CD8-positive, alpha-beta memory T cell (primary cell): ENCODE measurements at regions not wholly inside any gene's neighbourhood (a gene's known extent, or its start where the extent isn't known, plus 50 kb on each side); places are given as distances from the start of the nearest gene placed in this dataset.
"Not testable (repeated sequence)": the region's sequence is repeated elsewhere in the genome, so short reads cannot be mapped to it uniquely, and the experiment has no call there.

ENCODE experiments used
- CTCF ChIA-PET: fragments of 350-600 bp; sonication (Branson Sonifier 250); formaldehyde crosslinking; loops from one replicate; lab custom pipeline; 2021; ENCODE audit warnings: antibody characterized with exemption; lab: Charles Lee
- POLR2A ChIA-PET: fragments of 350-600 bp; sonication (Branson Sonifier 250); formaldehyde crosslinking; loops from one replicate; lab custom pipeline; 2021; ENCODE audit warnings: antibody characterized with exemption; lab: Charles Lee
- DNase-seq, 5 donors: peaks; one replicate each; pipeline versions ENCODE4 v3.0.0 to v3.0.0-alpha.2; 2020 to 2022; ENCODE audit warnings: mixed read lengths in 1 of 5
- H3K27ac ChIP-seq: one replicate; pipeline ENCODE4 v1.7.0; 2013; ENCODE audit warnings: low read depth, mild to moderate bottlenecking, low read length, moderate library complexity
- H3K27me3 ChIP-seq: 2 replicates; pipeline ENCODE4 v1.7.0; 2013; ENCODE audit warnings: low read length, mild to moderate bottlenecking; ENCODE audit not compliant: insufficient read depth, poor library complexity, severe bottlenecking
- H3K36me3 ChIP-seq: 2 replicates; pipeline ENCODE4 v1.7.0; 2013; ENCODE audit warnings: mild to moderate bottlenecking, low read length, moderate library complexity; ENCODE audit not compliant: insufficient read depth
- H3K4me1 ChIP-seq: 2 replicates; pipeline ENCODE4 v1.7.0; 2013; ENCODE audit warnings: mild to moderate bottlenecking, low read length, moderate library complexity; ENCODE audit not compliant: insufficient read depth
- H3K4me3 ChIP-seq: 2 replicates; pipeline ENCODE4 v1.7.0; 2013; ENCODE audit warnings: mild to moderate bottlenecking, low read length
- H3K9me3 ChIP-seq: 2 replicates; pipeline ENCODE4 v1.7.0; 2013; ENCODE audit warnings: mild to moderate bottlenecking, low read length
- H3K27ac Mint-ChIP-seq, 8 donors: one replicate each; pipeline ENCODE4 v1.8.0; 2020 to 2021; ENCODE audit warnings: mixed read lengths in 8 of 8, mild to moderate bottlenecking in 6 of 8, inconsistent platforms in 3 of 8, moderate library complexity in 3 of 8
- H3K27me3 Mint-ChIP-seq, 2 donors: one replicate each; pipeline ENCODE4 v1.8.0; 2020 to 2021; ENCODE audit warnings: mixed read lengths in 2 of 2, mild to moderate bottlenecking in 1 of 2, moderate library complexity in 1 of 2
- H3K36me3 Mint-ChIP-seq, 3 donors: one replicate each; pipeline ENCODE4 v1.8.0; 2020 to 2021; ENCODE audit warnings: mixed read lengths in 3 of 3, inconsistent platforms in 1 of 3, mild to moderate bottlenecking in 1 of 3
- H3K4me1 Mint-ChIP-seq, 3 donors: one replicate each; pipeline ENCODE4 v1.8.0; 2020 to 2021; ENCODE audit warnings: mixed read lengths in 3 of 3, inconsistent platforms in 1 of 3, mild to moderate bottlenecking in 1 of 3
- H3K4me3 Mint-ChIP-seq, 7 donors: one replicate each; pipeline ENCODE4 v1.8.0; 2020 to 2021; ENCODE audit warnings: mixed read lengths in 7 of 7, mild to moderate bottlenecking in 6 of 7, moderate library complexity in 4 of 7, inconsistent platforms in 2 of 7
- H3K9me3 Mint-ChIP-seq, 5 donors: one replicate each; pipeline ENCODE4 v1.8.0; 2020 to 2022; ENCODE audit warnings: mixed read lengths in 5 of 5, mild to moderate bottlenecking in 3 of 5, moderate library complexity in 2 of 5, inconsistent platforms in 1 of 5

- Histone ChIP-seq H3K9me3 (peaks cover 3% of the 10 kb centered on the region), H3K27me3 (no peaks in the 10 kb centered on the region), H3K4me3 (no peak overlapping the region), H3K4me1 (no peaks in the 10 kb centered on the region), H3K27ac (no peak overlapping the region), H3K36me3 (no peaks in the 10 kb centered on the region)
- no peak overlapping the region for H3K4me3 Mint-ChIP-seq
- H3K36me3 Mint-ChIP-seq = no peaks in the 10 kb centered on the region
- no peaks in the 10 kb centered on the region for H3K27me3 Mint-ChIP-seq
- DNase-seq = no peak
- ChIA-PET CTCF (no interaction called here), POLR2A (no interaction called here)
- H3K27ac Mint-ChIP-seq = no peak overlapping the region
- H3K4me1 Mint-ChIP-seq = no peaks in the 10 kb centered on the region
- peaks cover 6 to 35% (median 13%) of the 10 kb centered on the region in 5 donors for H3K9me3 Mint-ChIP-seq
These were observed 1293.1 kb upstream of the EYS start for GRCh38 chr6:67000121-67000520.

GRCh38 chr6:66997579-66997978 is 1290.6 kb upstream of the EYS start:
- H3K27ac Mint-ChIP-seq, H3K4me1 ChIP-seq, H3K9me3 ChIP-seq, DNase-seq, H3K4me3 ChIP-seq, H3K27me3 Mint-ChIP-seq, H3K4me3 Mint-ChIP-seq, H3K36me3 Mint-ChIP-seq, POLR2A ChIA-PET, H3K27ac ChIP-seq, H3K36me3 ChIP-seq, H3K4me1 Mint-ChIP-seq, H3K27me3 ChIP-seq, CTCF ChIA-PET: not testable (repeated sequence)
- peaks cover 10 to 29% (median 14%) of the 10 kb centered on the region in 5 donors for H3K9me3 Mint-ChIP-seq

- Histone ChIP-seq H3K9me3 (peaks cover 3% of the 10 kb centered on the region), H3K4me3 (no peak overlapping the region), H3K4me1 (no peaks in the 10 kb centered on the region), H3K27ac (no peak overlapping the region), H3K36me3 (no peaks in the 10 kb centered on the region), H3K27me3 (no peaks in the 10 kb centered on the region)
- no peaks in the 10 kb centered on the region for H3K36me3 Mint-ChIP-seq
- DNase-seq = no peak
- no peaks in the 10 kb centered on the region for H3K27me3 Mint-ChIP-seq
- H3K4me1 Mint-ChIP-seq = no peaks in the 10 kb centered on the region
- peaks cover 10 to 28% (median 20%) of the 10 kb centered on the region in 5 donors for H3K9me3 Mint-ChIP-seq
- ChIA-PET CTCF (no interaction called here), POLR2A (no interaction called here)
- no peak overlapping the region for H3K27ac Mint-ChIP-seq
- H3K4me3 Mint-ChIP-seq = no peak overlapping the region
These were observed 1288.6 kb upstream of the EYS start for GRCh38 chr6:66995669-66996068.

DNA sequence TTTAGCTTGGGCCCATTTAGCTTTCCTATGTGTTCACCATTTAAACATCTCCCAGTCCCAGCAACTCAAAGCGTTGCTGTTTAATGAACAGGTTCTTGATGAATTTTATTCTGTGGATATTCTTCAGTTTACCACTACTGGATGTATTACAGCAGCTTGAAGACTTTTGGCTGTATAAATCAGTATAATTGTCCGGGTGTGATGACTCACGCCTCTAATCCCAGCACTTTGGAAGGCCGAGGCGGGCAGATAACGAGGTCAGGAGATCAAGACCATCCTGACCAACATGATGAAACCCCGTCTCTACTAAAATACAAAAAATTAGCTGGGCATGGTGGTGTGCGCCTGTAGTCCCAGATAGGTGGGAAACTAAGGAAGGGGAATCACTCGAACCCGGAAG is 1286.7 kb upstream of the EYS start:
- H3K9me3 ChIP-seq, CTCF ChIA-PET, H3K27me3 ChIP-seq, H3K27me3 Mint-ChIP-seq, H3K4me1 ChIP-seq, H3K27ac Mint-ChIP-seq, H3K4me1 Mint-ChIP-seq, POLR2A ChIA-PET, H3K36me3 ChIP-seq, DNase-seq, H3K27ac ChIP-seq, H3K36me3 Mint-ChIP-seq, H3K4me3 Mint-ChIP-seq, H3K4me3 ChIP-seq: not testable (repeated sequence)
- peaks cover 8 to 25% (median 20%) of the 10 kb centered on the region in 5 donors for H3K9me3 Mint-ChIP-seq

GRCh38 chr6:66993272-66993671 is 1286.2 kb upstream of the EYS start:
- no peak overlapping the region for H3K27ac ChIP-seq
- H3K4me3 ChIP-seq = no peak overlapping the region
- Mint-ChIP-seq H3K27ac (no peak overlapping the region), H3K4me1 (no peaks in the 10 kb centered on the region), H3K27me3 (no peaks in the 10 kb centered on the region), H3K36me3 (no peaks in the 10 kb centered on the region), H3K4me3 (no peak overlapping the region), H3K9me3 (peaks cover 9 to 23% (median 16%) of the 10 kb centered on the region in 5 donors)
- DNase-seq = no peak
- no peaks in the 10 kb centered on the region for H3K4me1 ChIP-seq
- POLR2A ChIA-PET = no interaction called here
- no peaks in the 10 kb centered on the region for H3K27me3 ChIP-seq
- H3K36me3 ChIP-seq = no peaks in the 10 kb centered on the region
- H3K9me3 ChIP-seq = peaks cover 3% of the 10 kb centered on the region
- CTCF ChIA-PET = no interaction called here

GRCh38 chr6:66992660-66993059 is 1285.6 kb upstream of the EYS start:
- peaks cover 3% of the 10 kb centered on the region for H3K9me3 ChIP-seq
- H3K27ac ChIP-seq = no peak overlapping the region
- no peak overlapping the region for H3K4me3 Mint-ChIP-seq
- no peaks in the 10 kb centered on the region for H3K27me3 ChIP-seq
- H3K4me1 Mint-ChIP-seq = no peaks in the 10 kb centered on the region
- no peak overlapping the region for H3K4me3 ChIP-seq
- DNase-seq = no peak
- ChIA-PET CTCF (no interaction called here), POLR2A (no interaction called here)
- H3K4me1 ChIP-seq = no peaks in the 10 kb centered on the region
- peaks cover 9 to 22% (median 15%) of the 10 kb centered on the region in 5 donors for H3K9me3 Mint-ChIP-seq
- H3K27ac Mint-ChIP-seq = no peak overlapping the region
- H3K36me3 Mint-ChIP-seq = no peaks in the 10 kb centered on the region
- no peaks in the 10 kb centered on the region for H3K36me3 ChIP-seq
- no peaks in the 10 kb centered on the region for H3K27me3 Mint-ChIP-seq

DNA sequence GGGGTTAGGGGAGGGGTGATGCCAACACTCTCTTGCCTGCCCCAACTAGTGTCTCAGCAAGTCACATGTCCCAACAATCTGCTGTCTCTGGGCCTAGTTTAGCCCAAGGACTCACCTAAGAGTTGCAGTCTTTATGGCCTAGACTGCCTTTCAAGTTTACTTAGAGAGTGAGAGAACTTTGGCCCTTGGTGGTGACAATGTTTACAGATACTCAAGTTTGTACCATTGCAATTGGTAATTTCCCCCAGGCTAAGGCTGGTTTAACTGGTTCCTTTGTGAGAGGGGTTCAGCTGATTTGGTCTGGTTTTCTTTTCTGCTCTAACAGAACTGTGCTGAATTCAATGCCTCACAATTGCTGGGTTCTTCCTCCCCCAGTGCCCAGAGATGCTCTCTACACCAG is 1279.9 kb upstream of the EYS start:
- POLR2A ChIA-PET = no interaction called here
- no peaks in the 10 kb centered on the region for H3K9me3 ChIP-seq
- CTCF ChIA-PET = no interaction called here
- no peak for DNase-seq
- no peaks in the 10 kb centered on the region for H3K36me3 ChIP-seq
- peaks cover 9 to 39% (median 15%) of the 10 kb centered on the region in 5 donors for H3K9me3 Mint-ChIP-seq
- H3K27ac ChIP-seq = no peak overlapping the region
- H3K4me3 ChIP-seq = no peak overlapping the region
- no peaks in the 10 kb centered on the region for H3K4me1 Mint-ChIP-seq
- H3K27ac Mint-ChIP-seq = no peak overlapping the region
- no peak overlapping the region for H3K4me3 Mint-ChIP-seq
- H3K4me1 ChIP-seq = no peaks in the 10 kb centered on the region
- no peaks in the 10 kb centered on the region for H3K27me3 ChIP-seq
- no peaks in the 10 kb centered on the region for H3K27me3 Mint-ChIP-seq
- no peaks in the 10 kb centered on the region for H3K36me3 Mint-ChIP-seq

DNA sequence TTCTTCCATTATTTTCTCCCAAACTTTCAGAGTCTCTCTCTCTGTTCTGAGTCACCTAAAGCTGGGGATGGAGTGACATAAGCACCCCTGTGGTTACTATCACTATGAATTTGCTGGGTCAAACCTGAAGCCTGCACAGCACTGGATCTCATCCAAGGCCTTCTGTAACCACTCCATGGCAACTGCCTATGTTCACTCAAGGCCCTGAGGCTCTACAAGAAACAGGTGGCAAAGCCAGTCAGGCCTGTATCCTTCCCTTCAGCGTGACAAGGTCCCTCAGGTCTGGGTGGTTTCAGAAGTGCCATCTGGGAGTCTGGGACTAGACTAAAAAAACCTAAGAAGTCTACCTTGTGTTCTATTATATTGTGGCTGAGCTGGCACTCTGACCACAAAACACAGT is 1278.8 kb upstream of the EYS start:
- no peaks in the 10 kb centered on the region for H3K36me3 Mint-ChIP-seq
- no peaks in the 10 kb centered on the region for H3K27me3 Mint-ChIP-seq
- Histone ChIP-seq H3K27ac (no peak overlapping the region), H3K4me3 (no peak overlapping the region), H3K36me3 (no peaks in the 10 kb centered on the region), H3K4me1 (no peaks in the 10 kb centered on the region), H3K9me3 (no peaks in the 10 kb centered on the region), H3K27me3 (no peaks in the 10 kb centered on the region)
- DNase-seq = no peak
- no peak overlapping the region for H3K27ac Mint-ChIP-seq
- ChIA-PET CTCF (no interaction called here), POLR2A (no interaction called here)
- peaks cover 9 to 36% (median 13%) of the 10 kb centered on the region in 5 donors for H3K9me3 Mint-ChIP-seq
- H3K4me3 Mint-ChIP-seq = no peak overlapping the region
- no peaks in the 10 kb centered on the region for H3K4me1 Mint-ChIP-seq

DNA sequence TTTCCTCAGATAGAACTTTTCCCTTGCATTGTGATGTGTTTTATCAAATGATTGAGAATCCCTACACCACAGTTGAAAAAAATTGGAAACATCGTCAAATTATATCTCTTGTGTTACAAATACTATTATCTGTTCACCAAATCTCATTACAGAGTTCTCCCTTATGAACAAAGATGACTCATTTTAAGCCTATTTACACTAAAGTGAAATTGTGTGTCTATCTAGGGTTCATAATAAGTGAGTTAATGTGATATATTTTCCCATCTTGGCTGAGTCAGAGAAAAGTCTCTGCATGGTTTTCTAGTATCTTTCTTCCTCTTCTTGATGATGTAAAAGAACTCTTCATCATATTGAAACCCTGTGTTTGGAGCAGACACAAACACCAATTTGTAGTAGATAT is 1263.3 kb upstream of the EYS start:
- Histone ChIP-seq H3K36me3 (no peaks in the 10 kb centered on the region), H3K27ac (no peak overlapping the region), H3K27me3 (no peaks in the 10 kb centered on the region), H3K9me3 (no peaks in the 10 kb centered on the region), H3K4me3 (no peak overlapping the region), H3K4me1 (no peaks in the 10 kb centered on the region)
- Mint-ChIP-seq H3K27me3 (no peaks in the 10 kb centered on the region), H3K36me3 (no peaks in the 10 kb centered on the region), H3K27ac (no peak overlapping the region), H3K4me1 (no peaks in the 10 kb centered on the region), H3K9me3 (peaks cover 0 to 10% (median 7%) of the 10 kb centered on the region in 5 donors), H3K4me3 (no peak overlapping the region)
- DNase-seq = no peak
- CTCF ChIA-PET = no interaction called here
- POLR2A ChIA-PET = no interaction called here
